ENCODE measurements at regions not wholly inside any gene's neighbourhood (a gene's known extent, or its start where the extent isn't known, plus 50 kb on each side); places are given as distances from the start of the nearest gene placed in this dataset.

DNA sequence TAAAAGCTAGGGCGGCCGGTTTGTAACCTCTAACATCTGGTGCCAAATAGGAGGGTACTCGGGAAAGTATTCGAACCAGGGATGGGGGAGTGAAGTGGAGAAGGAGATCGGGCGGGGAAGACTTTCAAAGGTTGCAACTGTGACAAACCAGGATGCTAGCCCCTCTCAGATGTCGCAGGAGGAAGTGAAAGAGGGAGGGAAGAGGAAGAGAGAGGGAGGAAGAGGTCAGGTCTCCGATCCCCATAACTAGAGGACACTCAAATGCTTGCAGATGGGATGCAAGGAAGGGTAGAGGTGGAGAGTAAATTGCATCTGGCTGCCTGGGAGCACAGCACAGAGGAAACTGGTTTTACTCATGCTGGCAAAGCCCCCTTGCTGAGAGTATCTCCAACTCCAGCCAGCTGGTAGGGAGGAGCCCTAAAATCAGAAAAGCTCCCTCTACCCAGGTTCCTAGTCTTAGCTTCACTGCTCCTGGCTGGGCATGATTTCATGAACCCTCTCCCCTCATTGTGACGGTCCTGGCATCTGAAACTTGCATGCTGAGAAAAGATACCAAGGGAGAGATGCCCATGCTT is 696.7 kb upstream of the TBX3 start:
- Histone ChIP-seq H3K79me2 (ENCODE audit: control insufficient read depth in 1 of 2, insufficient read depth in 2 of 2, low read length in 2 of 2) (no peaks in the 10 kb centered on the region), H4K5ac (ENCODE audit: insufficient read length, low read depth, low read length) (no peak overlapping the region), H3K79me1 (ENCODE audit: low read depth, low read length) (no peaks in the 10 kb centered on the region), H2BK5ac (ENCODE audit: low read depth, low read length) (no peak overlapping the region), H2BK120ac (replicated peaks; ENCODE audit: low read depth, low read length) (no peak overlapping the region), H3K56ac (replicated peaks; ENCODE audit: insufficient read length, low read depth, low read length) (no peak overlapping the region), H3K4me3 (ENCODE audit: extremely low read depth in 1 of 4, insufficient read depth in 2 of 4, low read depth in 3 of 4, low read length in 4 of 4) (no peak overlapping the region), H2BK20ac (ENCODE audit: low read length) (no peak overlapping the region), H3K4ac (replicated peaks; ENCODE audit: insufficient read length, low read depth, low read length) (no peak overlapping the region), H3K36me3 (ENCODE audit: control insufficient read depth in 2 of 4, insufficient read depth in 4 of 4, low read length in 3 of 4) (no peaks in the 10 kb centered on the region), H3K9me3 (ENCODE audit: insufficient read depth in 2 of 2, low read depth in 1 of 2, low read length in 1 of 2) (no peaks in the 10 kb centered on the region), H3K27ac (ENCODE audit: low read depth, low read length) (no peak overlapping the region), H4K20me1 (replicated peaks in 1 of 2; ENCODE audit: control insufficient read depth in 1 of 2, insufficient read depth in 2 of 2, low read length in 2 of 2) (no peaks in the 10 kb centered on the region), H2BK15ac (ENCODE audit: low read length) (no peak overlapping the region), H4K8ac (ENCODE audit: extremely low read depth, insufficient read depth, low read length) (no peak overlapping the region), H3K4me1 (replicated peaks in 1 of 4; ENCODE audit: control insufficient read depth in 3 of 4, insufficient read depth in 4 of 4, low read length in 3 of 4) (no peaks in the 10 kb centered on the region), H3K23me2 (ENCODE audit: low read depth, low read length) (no peaks in the 10 kb centered on the region), H3K18ac (ENCODE audit: extremely low read depth, low read length) (no peak overlapping the region), H2AFZ (ENCODE audit: low read length) (no peak overlapping the region), H2AK5ac (ENCODE audit: low read depth, low read length) (no peak overlapping the region), H3K4me2 (ENCODE audit: insufficient read depth in 1 of 2, low read depth in 2 of 2, low read length in 2 of 2) (no peak overlapping the region), H4K91ac (replicated peaks; ENCODE audit: insufficient read length, low read length) (no peak overlapping the region), H3K27me3 (replicated peaks in 1 of 4; ENCODE audit: control insufficient read depth in 3 of 4, extremely low read depth in 1 of 4, insufficient read depth in 3 of 4, low read length in 3 of 4) (no peaks in the 10 kb centered on the region), H2BK12ac (ENCODE audit: low read depth, low read length) (no peak overlapping the region), H3K14ac (ENCODE audit: insufficient read length) (no peak overlapping the region), H3K23ac (ENCODE audit: insufficient read length) (no peak overlapping the region), H3K9ac (replicated peaks in 1 of 4; ENCODE audit: extremely low read depth in 1 of 4, low read depth in 3 of 4, low read length in 3 of 4) (no peak overlapping the region)
- FAIRE-seq (no peak), DNase-seq (ENCODE audit: low read depth in 1 of 2, low spot score in 2 of 2) (no peak)
- 82% methylated on average over 9 of the region's 9 CpGs; no CpG with 5 or more reads in 1 of the 2 experiments for WGBS, 2 experiments (ENCODE audit: extremely low coverage in 1 of 2, insufficient coverage in 1 of 2, insufficient read length in 1 of 2, insufficient replicate concordance in 2 of 2, low coverage in 1 of 2, low lambda C conversion rate in 2 of 2, missing lambda C conversion rate in 1 of 2)
- CTCF ChIA-PET (ENCODE audit: partially characterized antibody) = interaction anchor here (1.1 kb wide), 1 partner anchor 77 kb away, joined by 3 read pairs; no protein-coding TSS in a partner anchor
- no peak for TF ChIP-seq PHF8 (conservative IDR thresholded peaks at IDR 0.05; ENCODE audit: low read depth, low read length)
- POLR2A ChIA-PET (ENCODE audit: partially characterized antibody) = no interaction called here

Data from H1 (cell line).